ENCODE measurements at regions not wholly inside any gene's neighbourhood (a gene's known extent, or its start where the extent isn't known, plus 50 kb on each side); places are given as distances from the start of the nearest gene placed in this dataset.

GRCh38 chr6:153563001-153563400 is 431.9 kb upstream of the RGS17 start:
- Histone ChIP-seq H2BK120ac (ENCODE audit: low read depth, low read length) (no peak overlapping the region), H3K9me1 (ENCODE audit: insufficient read depth, low read length) (no peaks in the 10 kb centered on the region), H3K56ac (ENCODE audit: extremely low read depth, insufficient read depth, low read length) (no peak overlapping the region), H3K14ac (replicated peaks; ENCODE audit: low read depth, low read length) (no peak overlapping the region), H2BK20ac (ENCODE audit: low read depth, low read length) (no peak overlapping the region), H3K4me2 (ENCODE audit: low read depth, low read length) (no peak overlapping the region), H4K5ac (ENCODE audit: low read depth, low read length) (no peak overlapping the region), H3K9ac (ENCODE audit: low read depth, low read length) (no peak overlapping the region), H2BK15ac (ENCODE audit: low read depth, low read length) (no peak overlapping the region), H2AK9ac (replicated peaks; ENCODE audit: low read depth, low read length, poor library complexity) (no peak overlapping the region), H3K18ac (ENCODE audit: low read depth, low read length) (no peak overlapping the region), H3K9me3 (ENCODE audit: control insufficient read depth, insufficient read depth, low read length) (peaks cover 2% of the 10 kb centered on the region; the same call in 1 of the 2 replicates), H3K27ac (ENCODE audit: insufficient read depth, low read length) (no peak overlapping the region), H2AK5ac (ENCODE audit: low read depth, low read length) (no peak overlapping the region), H3K4me3 (ENCODE audit: insufficient read depth, low read depth, low read length) (no peak overlapping the region), H3K4me1 (ENCODE audit: control insufficient read depth, insufficient read depth, low read length) (no peaks in the 10 kb centered on the region), H3K4ac (ENCODE audit: low read depth, low read length) (no peak overlapping the region), H3K79me1 (ENCODE audit: low read depth in 1 of 2, low read length in 2 of 2) (no peaks in the 10 kb centered on the region), H4K20me1 (ENCODE audit: insufficient read depth, low read length) (no peaks in the 10 kb centered on the region), H2AFZ (replicated peaks; ENCODE audit: low read length, poor library complexity) (no peak overlapping the region), H4K91ac (ENCODE audit: insufficient read depth, low read depth, low read length) (no peak overlapping the region), H2BK5ac (ENCODE audit: low read depth, low read length, poor library complexity, severe bottlenecking) (no peak overlapping the region), H3K27me3 (ENCODE audit: control insufficient read depth, insufficient read depth, low read length) (no peaks in the 10 kb centered on the region), H3K23ac (ENCODE audit: low read depth, low read length) (no peak overlapping the region), H4K8ac (ENCODE audit: low read depth in 2 of 2, low read length in 2 of 2) (no peak overlapping the region), H3K36me3 (ENCODE audit: control insufficient read depth, insufficient read depth, low read length) (no peaks in the 10 kb centered on the region)
- ChIA-PET CTCF (no interaction called here), POLR2A (ENCODE audit: unreplicated experiment) (no interaction called here)
- in situ Hi-C loops (cut with MboI; ENCODE audit: low sequenced_read_pairs), result no loop called here
- WGBS, 2 experiments (ENCODE audit: extremely low coverage in 2 of 2, insufficient read length in 1 of 2), result no CpG with 5 or more reads among the region's 5 CpGs
- ATAC-seq (ENCODE audit: low read depth) (no peak), DNase-seq (no peak)
- intact Hi-C loops (cut with micrococcal nuclease), result no loop called here
- dilution Hi-C loops (cut with HindIII; ENCODE audit: low sequenced_read_pairs, unreplicated experiment), result no loop called here
- no TSS peak for BruUV-seq (replicated peaks)
- TF ChIP-seq RCOR1 (IDR thresholded peaks at IDR 0.05; ENCODE audit: insufficient replicate concordance, low read length) (no peak), MAFK (IDR thresholded peaks at IDR 0.05; ENCODE audit: low read depth, low read length) (no peak)
